AG04450 (cell line): ENCODE measurements at regions not wholly inside any gene's neighbourhood (a gene's known extent, or its start where the extent isn't known, plus 50 kb on each side); places are given as distances from the start of the nearest gene placed in this dataset.

ENCODE experiments used
- CTCF ChIA-PET: fragments of 300-600, 350-600 bp; formaldehyde crosslinking; extraction: SDS; loops from one replicate; lab custom pipeline; 2022; ENCODE audit warnings: antibody characterized with exemption, inconsistent platforms; lab: Charles Lee
- POLR2A ChIA-PET: fragments of 350-600 bp; formaldehyde crosslinking; extraction: SDS; loops from one replicate; lab custom pipeline; 2021; ENCODE audit warnings: antibody characterized with exemption, inconsistent platforms; lab: Yijun Ruan, JAX
- DNase-seq: peaks from one replicate; pipeline ENCODE4 v3.0.0-alpha.2; 2011; ENCODE audit warnings: low read depth, low spot score
- H3K27ac ChIP-seq: one replicate; pipeline ENCODE4 v1.5.1; 2012; ENCODE audit warnings: low read depth, low read length, control low read depth
- H3K27me3 ChIP-seq: one replicate; pipeline ENCODE4 v1.6.0; 2012; ENCODE audit warnings: low read length; ENCODE audit not compliant: control insufficient read depth, insufficient read depth
- H3K4me3 ChIP-seq: 2 replicates; pipeline ENCODE4 v1.5.1; 2011; ENCODE audit warnings: mild to moderate bottlenecking, low read depth, low read length, control low read depth
- H3K9me3 ChIP-seq: 2 replicates; pipeline ENCODE4 v1.5.1; 2012; ENCODE audit warnings: low read length; ENCODE audit not compliant: control insufficient read depth, insufficient read depth
- TF ChIP-seq, protein P1 (sequence below): IDR thresholded peaks from 2 replicates; pipeline ENCODE4 v1.5.1; 2011; ENCODE audit warnings: low read depth, low read length, control low read depth, inconsistent platforms

- ChIA-PET POLR2A (interaction anchor here (0.8 to 1.6 kb wide), 5 partner anchors 8 to 41 kb away, joined by 3 to 7 read pairs (median 3); no protein-coding TSS in a partner anchor), CTCF (no interaction called here)
- DNase-seq, result peak; percentile 38
- H3K4me3 ChIP-seq, result no peak overlapping the region
- TF ChIP-seq, protein P1, sequence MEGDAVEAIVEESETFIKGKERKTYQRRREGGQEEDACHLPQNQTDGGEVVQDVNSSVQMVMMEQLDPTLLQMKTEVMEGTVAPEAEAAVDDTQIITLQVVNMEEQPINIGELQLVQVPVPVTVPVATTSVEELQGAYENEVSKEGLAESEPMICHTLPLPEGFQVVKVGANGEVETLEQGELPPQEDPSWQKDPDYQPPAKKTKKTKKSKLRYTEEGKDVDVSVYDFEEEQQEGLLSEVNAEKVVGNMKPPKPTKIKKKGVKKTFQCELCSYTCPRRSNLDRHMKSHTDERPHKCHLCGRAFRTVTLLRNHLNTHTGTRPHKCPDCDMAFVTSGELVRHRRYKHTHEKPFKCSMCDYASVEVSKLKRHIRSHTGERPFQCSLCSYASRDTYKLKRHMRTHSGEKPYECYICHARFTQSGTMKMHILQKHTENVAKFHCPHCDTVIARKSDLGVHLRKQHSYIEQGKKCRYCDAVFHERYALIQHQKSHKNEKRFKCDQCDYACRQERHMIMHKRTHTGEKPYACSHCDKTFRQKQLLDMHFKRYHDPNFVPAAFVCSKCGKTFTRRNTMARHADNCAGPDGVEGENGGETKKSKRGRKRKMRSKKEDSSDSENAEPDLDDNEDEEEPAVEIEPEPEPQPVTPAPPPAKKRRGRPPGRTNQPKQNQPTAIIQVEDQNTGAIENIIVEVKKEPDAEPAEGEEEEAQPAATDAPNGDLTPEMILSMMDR, result no peak
- no peaks in the 10 kb centered on the region for H3K27me3 ChIP-seq
- no peaks in the 10 kb centered on the region for H3K9me3 ChIP-seq
- peak overlapping the region; percentile 78 for H3K27ac ChIP-seq
Measured at GRCh38 chrX:74251006-74251930, 52.7 kb upstream of the ZCCHC13 start.

DNA sequence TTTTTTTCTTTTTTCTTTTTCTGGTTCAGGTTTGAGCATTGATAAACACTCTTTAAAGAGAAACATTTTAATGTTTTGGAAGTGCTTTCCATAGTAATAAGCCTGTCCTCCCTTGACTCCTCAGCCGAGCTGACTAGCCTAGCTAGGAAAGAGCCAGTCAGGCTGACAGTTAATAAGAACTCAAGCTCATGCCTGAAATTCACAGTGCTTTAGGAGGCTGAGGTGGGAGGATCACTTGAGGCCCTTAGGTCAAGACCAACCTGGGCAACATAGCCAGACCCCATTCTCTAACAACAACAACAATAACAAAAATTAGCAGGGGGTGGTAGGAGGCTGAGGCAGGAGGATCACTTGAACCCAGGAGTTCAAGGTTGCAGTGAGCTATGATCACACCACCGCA is 53.4 kb upstream of the ZCCHC13 start:
- TF ChIP-seq, protein P1, result no peak
- Histone ChIP-seq H3K4me3 (no peak overlapping the region), H3K27me3 (no peaks in the 10 kb centered on the region), H3K9me3 (no peaks in the 10 kb centered on the region), H3K27ac (peak overlapping the region; percentile 78)
- DNase-seq, result no peak
- ChIA-PET CTCF (no interaction called here), POLR2A (interaction anchor here (0.9 to 1.6 kb wide), 3 partner anchors 8 to 41 kb away, joined by 3 to 7 read pairs (median 3); no protein-coding TSS in a partner anchor)

DNA sequence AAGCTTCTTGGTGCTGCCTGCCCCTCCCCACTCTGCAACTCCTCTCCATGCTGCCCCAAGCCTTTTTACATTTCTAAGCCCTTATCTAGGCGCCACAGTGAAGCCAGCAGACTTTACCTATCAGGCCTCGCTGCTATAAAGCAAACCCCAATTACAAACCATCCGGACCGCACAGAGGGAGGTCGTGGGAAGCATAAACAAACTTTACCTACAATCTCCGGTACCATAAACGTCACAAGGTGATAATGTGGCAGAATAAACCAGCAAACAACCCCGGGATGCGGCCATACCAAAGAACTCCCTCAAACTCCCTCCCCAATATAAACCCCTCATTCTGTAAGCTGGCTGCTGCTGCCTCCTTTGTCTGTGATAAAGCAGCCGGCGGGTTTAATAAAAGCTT is 54.0 kb upstream of the ZCCHC13 start:
- no peaks in the 10 kb centered on the region for H3K9me3 ChIP-seq
- CTCF ChIA-PET, result no interaction called here
- no peaks in the 10 kb centered on the region for H3K27me3 ChIP-seq
- POLR2A ChIA-PET, result interaction anchor here (0.9 to 1.5 kb wide), 2 partner anchors 7 to 37 kb away, joined by 3 read pairs; no protein-coding TSS in a partner anchor
- DNase-seq, result no peak
- no peak overlapping the region for H3K27ac ChIP-seq
- H3K4me3 ChIP-seq, result no peak overlapping the region
- TF ChIP-seq, protein P1, result no peak

GRCh38 chrX:74248889-74249288 is 55.1 kb upstream of the ZCCHC13 start:
- DNase-seq, result no peak
- H3K27me3 ChIP-seq, result no peaks in the 10 kb centered on the region
- ChIA-PET CTCF (no interaction called here), POLR2A (no interaction called here)
- TF ChIP-seq, protein P1, result no peak
- no peaks in the 10 kb centered on the region for H3K9me3 ChIP-seq
- no peak overlapping the region for H3K27ac ChIP-seq
- H3K4me3 ChIP-seq, result no peak overlapping the region

DNA sequence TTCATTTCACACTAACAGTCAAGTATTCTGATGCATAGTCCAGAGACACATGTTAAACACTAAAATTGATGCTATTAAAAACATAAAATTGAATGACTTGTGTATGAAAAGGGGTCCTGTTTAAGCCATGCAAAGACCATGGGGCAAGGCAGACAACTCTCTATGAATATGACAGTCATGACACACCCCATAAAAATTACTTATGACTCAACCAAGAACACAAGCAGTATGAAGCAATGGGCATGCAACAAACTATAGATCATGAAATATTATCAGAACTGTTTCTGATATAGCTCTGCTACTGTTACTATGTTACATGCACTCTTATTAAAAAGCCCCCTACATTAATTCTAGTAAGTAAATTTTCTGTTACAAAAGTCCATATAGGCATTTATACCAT is 57.5 kb upstream of the ZCCHC13 start:
- no peak overlapping the region for H3K4me3 ChIP-seq
- CTCF ChIA-PET, result no interaction called here
- TF ChIP-seq, protein P1, result no peak
- H3K9me3 ChIP-seq, result no peaks in the 10 kb centered on the region
- no peaks in the 10 kb centered on the region for H3K27me3 ChIP-seq
- H3K27ac ChIP-seq, result no peak overlapping the region
- POLR2A ChIA-PET, result no interaction called here
- DNase-seq, result no peak
